ENCODE measurements at regions not wholly inside any gene's neighbourhood (a gene's known extent, or its start where the extent isn't known, plus 50 kb on each side); places are given as distances from the start of the nearest gene placed in this dataset.

DNA sequence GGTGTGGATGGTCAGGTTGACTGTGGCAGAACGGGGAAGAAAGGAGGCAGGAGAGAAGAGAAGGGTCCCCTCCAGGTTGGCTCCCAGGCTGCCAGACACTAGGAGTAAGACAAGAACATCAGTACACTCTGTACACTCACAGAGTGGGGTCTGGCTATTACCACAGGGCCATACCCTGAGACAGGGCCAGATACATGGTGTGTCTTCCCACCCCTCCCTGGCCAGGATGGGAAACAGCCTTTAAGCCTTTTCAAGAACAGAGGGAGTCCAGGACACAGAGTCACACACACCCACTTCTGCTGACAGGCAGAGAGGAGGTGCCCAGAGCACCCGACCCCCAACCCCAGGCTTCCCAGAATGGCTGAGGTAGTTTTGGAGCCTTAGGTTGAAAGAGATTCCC, 99.4 kb downstream of the LITAF start:
- H3K27me3 Mint-ChIP-seq: no peaks in the 10 kb centered on the region
- peaks cover 13% of the 10 kb centered on the region for H3K9me3 Mint-ChIP-seq
- no peak overlapping the region for H3K4me3 Mint-ChIP-seq
- H3K36me3 Mint-ChIP-seq (ENCODE audit: low read depth): no peaks in the 10 kb centered on the region
- no peak overlapping the region for H3K27ac Mint-ChIP-seq
- no peaks in the 10 kb centered on the region for H3K4me1 Mint-ChIP-seq
- ATAC-seq (replicated peaks): no peak

DNA sequence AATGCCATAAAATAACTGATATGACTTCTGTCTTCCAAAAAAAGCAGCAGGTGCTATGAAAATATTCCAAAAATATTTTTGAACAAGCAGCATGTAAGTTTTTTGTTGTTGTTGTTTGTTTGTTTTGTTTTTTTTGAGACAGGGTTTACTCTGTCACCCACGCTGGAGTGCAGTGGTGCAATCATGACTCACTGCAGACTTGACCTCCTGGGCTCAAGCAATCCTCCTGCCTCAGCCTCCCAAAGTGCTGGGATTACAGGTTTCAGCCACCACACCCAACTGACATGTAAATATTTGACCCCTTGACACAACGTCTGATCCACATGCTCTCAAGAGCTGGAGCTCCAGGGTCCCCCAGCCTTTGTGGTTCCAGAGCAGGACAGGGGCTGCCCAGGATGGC, 98.4 kb downstream of the LITAF start:
- Mint-ChIP-seq H3K4me1 (peaks cover 4% of the 10 kb centered on the region), H3K9me3 (peaks cover 9% of the 10 kb centered on the region), H3K36me3 (ENCODE audit: low read depth) (no peaks in the 10 kb centered on the region), H3K27me3 (no peaks in the 10 kb centered on the region), H3K27ac (no peak overlapping the region), H3K4me3 (no peak overlapping the region)
- no peak for ATAC-seq (replicated peaks)

DNA sequence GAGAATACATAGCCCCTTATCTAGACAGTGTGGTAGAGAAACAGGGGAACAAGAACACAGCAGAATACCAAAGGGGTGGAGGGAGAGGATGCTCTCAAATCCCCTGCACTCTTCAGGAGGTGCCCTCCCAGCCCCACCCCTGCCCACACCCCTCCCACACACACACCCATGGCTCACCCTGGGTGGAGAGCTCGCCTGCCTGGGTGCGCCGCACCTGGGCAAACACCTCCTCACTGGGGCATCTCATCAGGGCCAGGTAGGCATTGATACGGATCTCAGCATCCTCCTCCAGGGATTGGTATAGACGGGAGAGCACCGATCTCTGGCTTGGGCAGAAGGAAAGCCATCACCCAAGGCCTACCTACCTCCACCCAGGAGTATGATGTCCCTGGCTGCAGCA, 95.2 kb downstream of the LITAF start:
- Mint-ChIP-seq H3K27ac (no peak overlapping the region), H3K9me3 (peaks cover 4% of the 10 kb centered on the region), H3K27me3 (no peaks in the 10 kb centered on the region), H3K36me3 (ENCODE audit: low read depth) (no peaks in the 10 kb centered on the region), H3K4me3 (no peak overlapping the region), H3K4me1 (peaks cover 4% of the 10 kb centered on the region)
- ATAC-seq (replicated peaks): no peak

GRCh38 chr16:11492808-11493530, 93.8 kb downstream of the LITAF start:
- Mint-ChIP-seq H3K9me3 (peaks cover 4% of the 10 kb centered on the region), H3K4me1 (peaks cover 10% of the 10 kb centered on the region), H3K27me3 (no peaks in the 10 kb centered on the region), H3K36me3 (ENCODE audit: low read depth) (no peaks in the 10 kb centered on the region), H3K4me3 (no peak overlapping the region), H3K27ac (no peak overlapping the region)
- ATAC-seq (replicated peaks): no peak

- Mint-ChIP-seq H3K36me3 (ENCODE audit: low read depth) (no peaks in the 10 kb centered on the region), H3K27ac (no peak overlapping the region), H3K9me3 (peaks cover 4% of the 10 kb centered on the region), H3K4me1 (peaks cover 10% of the 10 kb centered on the region), H3K27me3 (no peaks in the 10 kb centered on the region), H3K4me3 (no peak overlapping the region)
- ATAC-seq (replicated peaks): no peak
These were observed 93.2 kb downstream of the LITAF start for GRCh38 chr16:11493531-11493929.

DNA sequence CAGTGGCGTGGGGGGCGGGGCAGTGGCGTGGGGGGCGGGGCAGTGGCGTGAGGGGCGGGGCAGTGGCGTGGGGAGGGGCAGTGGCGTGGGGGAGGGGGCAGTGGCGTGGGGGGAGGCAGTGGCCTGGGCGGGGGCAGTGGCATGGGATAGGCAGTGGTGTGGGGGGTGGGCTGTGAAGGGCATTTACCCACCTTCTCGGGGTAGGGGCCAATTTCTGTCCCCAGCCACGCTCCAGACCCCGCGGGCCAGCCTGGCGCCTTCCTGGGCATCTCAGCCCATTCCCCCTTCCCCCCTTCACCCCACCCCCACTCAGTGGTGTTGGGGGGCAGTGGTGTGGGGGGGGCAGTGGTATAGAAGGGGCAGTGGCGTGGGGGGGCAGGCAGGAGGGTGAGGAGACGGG, 92.7 kb downstream of the LITAF start:
- H3K4me1 Mint-ChIP-seq: peaks cover 10% of the 10 kb centered on the region
- H3K27me3 Mint-ChIP-seq: no peaks in the 10 kb centered on the region
- no peaks in the 10 kb centered on the region for H3K36me3 Mint-ChIP-seq (ENCODE audit: low read depth)
- peaks cover 4% of the 10 kb centered on the region for H3K9me3 Mint-ChIP-seq
- ATAC-seq (replicated peaks): no peak
- H3K27ac Mint-ChIP-seq: no peak overlapping the region
- H3K4me3 Mint-ChIP-seq: no peak overlapping the region

- no peak overlapping the region for H3K4me3 Mint-ChIP-seq
- no peaks in the 10 kb centered on the region for H3K27me3 Mint-ChIP-seq
- no peaks in the 10 kb centered on the region for H3K36me3 Mint-ChIP-seq (ENCODE audit: low read depth)
- H3K4me1 Mint-ChIP-seq: peaks cover 10% of the 10 kb centered on the region
- H3K9me3 Mint-ChIP-seq: peaks cover 4% of the 10 kb centered on the region
- no peak for ATAC-seq (replicated peaks)
- H3K27ac Mint-ChIP-seq: no peak overlapping the region
These were observed 92.3 kb downstream of the LITAF start for GRCh38 chr16:11494433-11494832.

GRCh38 chr16:11495066-11495407, 91.7 kb downstream of the LITAF start:
- H3K36me3 Mint-ChIP-seq (ENCODE audit: low read depth): no peaks in the 10 kb centered on the region
- no peaks in the 10 kb centered on the region for H3K27me3 Mint-ChIP-seq
- H3K4me1 Mint-ChIP-seq: peaks cover 10% of the 10 kb centered on the region
- ATAC-seq (replicated peaks): no peak
- H3K9me3 Mint-ChIP-seq: peaks cover 4% of the 10 kb centered on the region
- H3K4me3 Mint-ChIP-seq: peak overlapping the region; percentile 53
- H3K27ac Mint-ChIP-seq: peak overlapping the region; percentile 85

All from activated T-helper 17 cell treated with anti-CD3 and anti-CD28 coated beads, Interleukin-2, amount 50 U/mL, for 72 hours (primary cell).